ENCODE measurements at regions not wholly inside any gene's neighbourhood (a gene's known extent, or its start where the extent isn't known, plus 50 kb on each side); places are given as distances from the start of the nearest gene placed in this dataset.

- no peak for ATAC-seq
- intact Hi-C loops (cut with DNase I, micrococcal nuclease) = no loop called here
- no peak for TF ChIP-seq CTCF (IDR thresholded peaks at IDR 0.05)
These were observed 106.8 kb upstream of the LIFR start for GRCh38 chr5:38663249-38663648.

GRCh38 chr5:38666668-38667498, 110.4 kb upstream of the LIFR start:
- DNase-seq (no peak), ATAC-seq (no peak)
- intact Hi-C loops (cut with DNase I, micrococcal nuclease) = no loop called here
- Histone ChIP-seq H3K4me3 (no peak overlapping the region), H3K4me1 (ENCODE audit: low read depth) (no peaks in the 10 kb centered on the region), H3K9me3 (no peaks in the 10 kb centered on the region), H3K36me3 (ENCODE audit: low read depth) (no peaks in the 10 kb centered on the region)
- no peak for TF ChIP-seq CTCF (IDR thresholded peaks at IDR 0.05)

More at GRCh38 chr5:38663249-38663648, 106.8 kb upstream of the LIFR start:
- no peaks in the 10 kb centered on the region for H3K36me3 ChIP-seq (ENCODE audit: low read depth)
- H3K4me1 ChIP-seq (ENCODE audit: low read depth) = no peaks in the 10 kb centered on the region
- H3K9me3 ChIP-seq = no peaks in the 10 kb centered on the region
- DNase-seq = no peak
- H3K4me3 ChIP-seq = no peak overlapping the region

- no peaks in the 10 kb centered on the region for H3K9me3 ChIP-seq
- intact Hi-C loops (cut with DNase I, micrococcal nuclease) = no loop called here
- TF ChIP-seq CTCF (IDR thresholded peaks at IDR 0.05) = no peak
- ATAC-seq = no peak
- no peaks in the 10 kb centered on the region for H3K36me3 ChIP-seq (ENCODE audit: low read depth)
- no peaks in the 10 kb centered on the region for H3K4me1 ChIP-seq (ENCODE audit: low read depth)
- no peak for DNase-seq
- H3K4me3 ChIP-seq = no peak overlapping the region
These were observed 111.0 kb upstream of the LIFR start for GRCh38 chr5:38667499-38667776.

DNA sequence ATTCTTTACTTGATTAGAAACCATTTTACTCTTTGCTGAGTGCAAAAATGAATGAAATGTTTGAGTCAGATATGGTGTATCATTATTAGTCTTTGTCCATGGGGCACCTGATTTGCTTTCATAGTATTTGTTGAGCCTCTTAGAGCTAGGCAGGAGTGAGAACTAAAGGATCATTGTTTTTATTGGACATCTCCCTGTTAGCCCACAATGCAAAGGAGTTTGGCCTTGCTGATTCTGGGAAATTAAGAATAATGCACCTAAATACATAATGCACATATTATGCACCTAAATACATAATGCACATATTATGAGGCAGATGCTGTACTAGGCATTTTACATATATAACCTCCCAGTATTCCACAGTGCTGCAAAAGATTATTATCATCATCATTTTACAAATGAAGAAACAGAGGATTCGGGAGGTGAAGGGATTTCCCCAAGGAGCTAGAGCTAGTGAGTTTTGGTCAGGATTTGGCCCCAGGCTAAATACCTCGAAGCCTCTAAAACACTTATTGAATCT, 113.0 kb upstream of the LIFR start:
- Histone ChIP-seq H3K9me3 (no peaks in the 10 kb centered on the region), H3K4me3 (no peak overlapping the region), H3K36me3 (ENCODE audit: low read depth) (no peaks in the 10 kb centered on the region), H3K4me1 (ENCODE audit: low read depth) (no peaks in the 10 kb centered on the region)
- ATAC-seq (no peak), DNase-seq (no peak)
- no peak for TF ChIP-seq CTCF (IDR thresholded peaks at IDR 0.05)
- intact Hi-C loops (cut with DNase I, micrococcal nuclease) = no loop called here

GRCh38 chr5:38670066-38670465, 113.6 kb upstream of the LIFR start:
- H3K4me3 ChIP-seq = no peak overlapping the region
- DNase-seq = no peak
- no peaks in the 10 kb centered on the region for H3K9me3 ChIP-seq
- ATAC-seq = no peak
- no peaks in the 10 kb centered on the region for H3K36me3 ChIP-seq (ENCODE audit: low read depth)
- intact Hi-C loops (cut with DNase I, micrococcal nuclease) = no loop called here
- no peak for TF ChIP-seq CTCF (IDR thresholded peaks at IDR 0.05)
- no peaks in the 10 kb centered on the region for H3K4me1 ChIP-seq (ENCODE audit: low read depth)

Measured in mucosa of descending colon (tissue), 3 donors.